GM23338 (cell line): ENCODE measurements at regions not wholly inside any gene's neighbourhood (a gene's known extent, or its start where the extent isn't known, plus 50 kb on each side); places are given as distances from the start of the nearest gene placed in this dataset.

Experiments used
- CTCF ChIP-seq, 2 experiments: fragments of 200-600 bp in 1 of 2; sonication (generic) in 1 of 2; conservative IDR thresholded peaks; 2 replicates each; pipeline versions ENCODE4 v1.5.1 to v1.6.1; 2016 to 2017; ENCODE audit warnings: antibody characterized with exemption in 2 of 2, low read depth in 2 of 2, mild to moderate bottlenecking in 2 of 2, moderate library complexity in 1 of 2
- NANOG ChIP-seq: IDR thresholded peaks from 2 replicates; pipeline ENCODE4 v1.6.1; 2016; ENCODE audit warnings: antibody characterized with exemption, borderline replicate concordance

GRCh38 chr14:21852775-21853174 lies 179.2 kb upstream of the OR4E1 start:
- TF ChIP-seq CTCF (conservative IDR thresholded peaks at IDR 0.05; ENCODE audit: low read depth in 2 of 2) (no peak), NANOG (no peak)
